ENCODE measurements at regions not wholly inside any gene's neighbourhood (a gene's known extent, or its start where the extent isn't known, plus 50 kb on each side); places are given as distances from the start of the nearest gene placed in this dataset.

GRCh38 chr10:78591066-78591465, 477.7 kb upstream of the ZMIZ1 start:
- Mint-ChIP-seq H3K9me3 (ENCODE audit: unreplicated experiment) (no peaks in the 10 kb centered on the region), H3K27ac (ENCODE audit: unreplicated experiment) (no peak overlapping the region), H3K36me3 (ENCODE audit: low read depth, unreplicated experiment) (no peaks in the 10 kb centered on the region), H3K4me1 (ENCODE audit: unreplicated experiment) (no peaks in the 10 kb centered on the region), H3K4me3 (ENCODE audit: unreplicated experiment) (no peak overlapping the region), H3K27me3 (ENCODE audit: unreplicated experiment) (peaks cover 3% of the 10 kb centered on the region)
- DNase-seq (ENCODE audit: low spot score) = no peak
- TF ChIP-seq CTCF (IDR thresholded peaks at IDR 0.05; ENCODE audit: unreplicated experiment) = no peak

- no peaks in the 10 kb centered on the region for H3K36me3 Mint-ChIP-seq (ENCODE audit: low read depth, unreplicated experiment)
- H3K27me3 Mint-ChIP-seq (ENCODE audit: unreplicated experiment) = peaks cover 1% of the 10 kb centered on the region
- no peaks in the 10 kb centered on the region for H3K9me3 Mint-ChIP-seq (ENCODE audit: unreplicated experiment)
- TF ChIP-seq CTCF (IDR thresholded peaks at IDR 0.05; ENCODE audit: unreplicated experiment) = no peak
- no peak overlapping the region for H3K4me3 Mint-ChIP-seq (ENCODE audit: unreplicated experiment)
- DNase-seq (ENCODE audit: low spot score) = no peak
- no peak overlapping the region for H3K27ac Mint-ChIP-seq (ENCODE audit: unreplicated experiment)
- no peaks in the 10 kb centered on the region for H3K4me1 Mint-ChIP-seq (ENCODE audit: unreplicated experiment)
Observed at GRCh38 chr10:78594559-78595268, 474.1 kb upstream of the ZMIZ1 start.

- no peak for DNase-seq (ENCODE audit: low spot score)
- Mint-ChIP-seq H3K4me1 (ENCODE audit: unreplicated experiment) (no peaks in the 10 kb centered on the region), H3K27ac (ENCODE audit: unreplicated experiment) (no peak overlapping the region), H3K27me3 (ENCODE audit: unreplicated experiment) (peaks cover 1% of the 10 kb centered on the region), H3K36me3 (ENCODE audit: low read depth, unreplicated experiment) (no peaks in the 10 kb centered on the region), H3K9me3 (ENCODE audit: unreplicated experiment) (no peaks in the 10 kb centered on the region), H3K4me3 (ENCODE audit: unreplicated experiment) (no peak overlapping the region)
- no peak for TF ChIP-seq CTCF (IDR thresholded peaks at IDR 0.05; ENCODE audit: unreplicated experiment)
Observed at GRCh38 chr10:78595269-78595619, 473.5 kb upstream of the ZMIZ1 start.

GRCh38 chr10:78596556-78596955, 472.2 kb upstream of the ZMIZ1 start:
- Mint-ChIP-seq H3K4me3 (ENCODE audit: unreplicated experiment) (no peak overlapping the region), H3K4me1 (ENCODE audit: unreplicated experiment) (no peaks in the 10 kb centered on the region), H3K27ac (ENCODE audit: unreplicated experiment) (no peak overlapping the region), H3K27me3 (ENCODE audit: unreplicated experiment) (peaks cover 1% of the 10 kb centered on the region), H3K36me3 (ENCODE audit: low read depth, unreplicated experiment) (no peaks in the 10 kb centered on the region), H3K9me3 (ENCODE audit: unreplicated experiment) (no peaks in the 10 kb centered on the region)
- no peak for TF ChIP-seq CTCF (IDR thresholded peaks at IDR 0.05; ENCODE audit: unreplicated experiment)
- no peak for DNase-seq (ENCODE audit: low spot score)

GRCh38 chr10:78597796-78598555, 470.8 kb upstream of the ZMIZ1 start:
- H3K9me3 Mint-ChIP-seq (ENCODE audit: unreplicated experiment) = no peaks in the 10 kb centered on the region
- H3K4me3 Mint-ChIP-seq (ENCODE audit: unreplicated experiment) = no peak overlapping the region
- H3K4me1 Mint-ChIP-seq (ENCODE audit: unreplicated experiment) = no peaks in the 10 kb centered on the region
- peaks cover 1% of the 10 kb centered on the region for H3K27me3 Mint-ChIP-seq (ENCODE audit: unreplicated experiment)
- H3K36me3 Mint-ChIP-seq (ENCODE audit: low read depth, unreplicated experiment) = no peaks in the 10 kb centered on the region
- no peak overlapping the region for H3K27ac Mint-ChIP-seq (ENCODE audit: unreplicated experiment)
- TF ChIP-seq CTCF (IDR thresholded peaks at IDR 0.05; ENCODE audit: unreplicated experiment) = no peak
- no peak for DNase-seq (ENCODE audit: low spot score)
